ENCODE measurements at regions not wholly inside any gene's neighbourhood (a gene's known extent, or its start where the extent isn't known, plus 50 kb on each side); places are given as distances from the start of the nearest gene placed in this dataset.

- intact Hi-C loops (cut with micrococcal nuclease; ENCODE audit: unreplicated experiment), result no loop called here
- Histone ChIP-seq H3K36me3 (ENCODE audit: control insufficient read depth in 2 of 2, insufficient read depth in 2 of 2, low read length in 1 of 2) (no peaks in the 10 kb centered on the region), H3K27ac (ENCODE audit: control insufficient read depth, insufficient read depth) (no peak overlapping the region), H4K20me1 (ENCODE audit: control insufficient read depth, insufficient read depth) (no peaks in the 10 kb centered on the region), H3K4me1 (ENCODE audit: control insufficient read depth, insufficient read depth, low read length) (no peaks in the 10 kb centered on the region), H3K4me3 (no peak overlapping the region), H3K4me2 (ENCODE audit: control insufficient read depth, insufficient read depth) (no peak overlapping the region), H3K9ac (ENCODE audit: control insufficient read depth, insufficient read depth, low read length) (no peak overlapping the region), H3K79me2 (ENCODE audit: control insufficient read depth, insufficient read depth, low read length) (no peaks in the 10 kb centered on the region), H3K9me3 (replicated peaks; ENCODE audit: control insufficient read depth, insufficient read depth, low read length) (no peaks in the 10 kb centered on the region), H3K27me3 (replicated peaks in 1 of 2; ENCODE audit: control insufficient read depth in 2 of 2, insufficient read depth in 2 of 2, low read length in 1 of 2) (no peaks in the 10 kb centered on the region), H2AFZ (ENCODE audit: control insufficient read depth, low read depth, low read length) (no peak overlapping the region)
- SMC1A ChIA-PET (ENCODE audit: uncharacterized antibody, unreplicated experiment), result no interaction called here
- no TSS peak for BruUV-seq (replicated peaks)
- in situ Hi-C loops (cut with MboI), result no loop called here
- DNase-seq (ENCODE audit: low read depth, low spot score), result no peak
- POLR2A ChIA-PET, result no interaction called here
- CTCF ChIA-PET, result interaction anchor here (1.4 kb wide), 1 partner anchor 16 kb away, joined by 5 read pairs; no protein-coding TSS in a partner anchor
- TF ChIP-seq GATAD2B (conservative IDR thresholded peaks at IDR 0.05; ENCODE audit: low read depth), result no peak
- TF ChIP-seq ATF3 (IDR thresholded peaks at IDR 0.05; ENCODE audit: borderline replicate concordance, extremely low read depth, low read depth, low read length), result no peak
- no peak for TF ChIP-seq FOXM1 (IDR thresholded peaks at IDR 0.05; ENCODE audit: low read depth, low read length)
- TF ChIP-seq EED (IDR thresholded peaks at IDR 0.05; ENCODE audit: low read depth), result no peak
- TF ChIP-seq, protein P1, sequence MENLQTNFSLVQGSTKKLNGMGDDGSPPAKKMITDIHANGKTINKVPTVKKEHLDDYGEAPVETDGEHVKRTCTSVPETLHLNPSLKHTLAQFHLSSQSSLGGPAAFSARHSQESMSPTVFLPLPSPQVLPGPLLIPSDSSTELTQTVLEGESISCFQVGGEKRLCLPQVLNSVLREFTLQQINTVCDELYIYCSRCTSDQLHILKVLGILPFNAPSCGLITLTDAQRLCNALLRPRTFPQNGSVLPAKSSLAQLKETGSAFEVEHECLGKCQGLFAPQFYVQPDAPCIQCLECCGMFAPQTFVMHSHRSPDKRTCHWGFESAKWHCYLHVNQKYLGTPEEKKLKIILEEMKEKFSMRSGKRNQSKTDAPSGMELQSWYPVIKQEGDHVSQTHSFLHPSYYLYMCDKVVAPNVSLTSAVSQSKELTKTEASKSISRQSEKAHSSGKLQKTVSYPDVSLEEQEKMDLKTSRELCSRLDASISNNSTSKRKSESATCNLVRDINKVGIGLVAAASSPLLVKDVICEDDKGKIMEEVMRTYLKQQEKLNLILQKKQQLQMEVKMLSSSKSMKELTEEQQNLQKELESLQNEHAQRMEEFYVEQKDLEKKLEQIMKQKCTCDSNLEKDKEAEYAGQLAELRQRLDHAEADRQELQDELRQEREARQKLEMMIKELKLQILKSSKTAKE (IDR thresholded peaks at IDR 0.05; ENCODE audit: low read depth, poor library complexity, severe bottlenecking), result no peak
- no peak for TF ChIP-seq ZBTB40 (IDR thresholded peaks at IDR 0.05; ENCODE audit: borderline replicate concordance)
- no peak for TF ChIP-seq ZNF622 (IDR thresholded peaks at IDR 0.05)
- TF ChIP-seq RUNX3 (IDR thresholded peaks at IDR 0.05; ENCODE audit: low read length), result no peak
- no peak for TF ChIP-seq POLR2AphosphoS5 (IDR thresholded peaks at IDR 0.05; ENCODE audit: low read length)
- no peak for TF ChIP-seq SUPT20H (IDR thresholded peaks at IDR 0.05; ENCODE audit: borderline replicate concordance, control insufficient read depth, low read depth, low read length)
- no peak for TF ChIP-seq FOS (IDR thresholded peaks at IDR 0.05; ENCODE audit: borderline replicate concordance, extremely low read depth, insufficient read length)
- ATAC-seq, result no peak
- RAD21 ChIA-PET (ENCODE audit: unreplicated experiment), result no interaction called here
- no peak for FAIRE-seq
Observed at GRCh38 chr9:80191108-80191507, 619.3 kb downstream of the TLE4 start.

Measured in GM12878 (cell line).